HEK293 (cell line): ENCODE measurements at regions not wholly inside any gene's neighbourhood (a gene's known extent, or its start where the extent isn't known, plus 50 kb on each side); places are given as distances from the start of the nearest gene placed in this dataset.

Source experiments
- CTCF ChIA-PET: fragments of 350-600 bp; formaldehyde crosslinking; extraction: SDS; loops from one replicate; lab custom pipeline; 2021; ENCODE audit warnings: antibody characterized with exemption; lab: Yijun Ruan, JAX
- POLR2A ChIA-PET: fragments of 300-600 bp; formaldehyde crosslinking; extraction: SDS; loops from one replicate; lab custom pipeline; 2020; ENCODE audit warnings: antibody characterized with exemption, inconsistent platforms; lab: Yijun Ruan, JAX
- H3K27ac ChIP-seq: fragments of 200-500 bp; sonication (Bioruptor generic); 2 replicates; pipeline ENCODE4 v1.5.1; 2014; ENCODE audit warnings: low read depth, low read length, control low read depth, inconsistent platforms; ENCODE audit errors: extremely low read depth
- H3K36me3 ChIP-seq, 2 experiments: fragments of 200-500 bp in 1 of 2; sonication (Bioruptor generic) in 1 of 2; 1 replicate in 1 of 2; 2 replicates in 1 of 2; pipeline ENCODE4 v1.5.1; 2014 to 2017; ENCODE audit warnings: inconsistent platforms in 2 of 2, low read length in 2 of 2; ENCODE audit not compliant: control insufficient read depth in 2 of 2, insufficient read depth in 1 of 2
- H3K4me1 ChIP-seq: fragments of 200-500 bp; sonication (Bioruptor generic); 2 replicates; pipeline ENCODE4 v1.5.1; 2014; ENCODE audit warnings: mild to moderate bottlenecking, low read length, inconsistent platforms; ENCODE audit not compliant: control insufficient read depth, insufficient read depth
- H3K4me3 ChIP-seq: 2 replicates; pipeline ENCODE4 v1.5.1; 2011; ENCODE audit warnings: low read depth, mild to moderate bottlenecking, control low read depth, low read length, moderate library complexity
- H3K9me3 ChIP-seq: fragments of 200-500 bp; sonication (Bioruptor generic); 2 replicates; pipeline ENCODE4 v1.5.1; 2014; ENCODE audit warnings: low read depth, low read length, inconsistent platforms; ENCODE audit not compliant: control insufficient read depth, insufficient read depth
- BCL11B ChIP-seq: fragments of 450-650 bp; formaldehyde crosslinking; IDR thresholded peaks from 2 replicates; pipeline ENCODE4 v1.5.1; 2016; ENCODE audit warnings: low read depth, missing biosample characterization, missing genetic modification characterization
- GLI2 ChIP-seq: fragments of 450-650 bp; formaldehyde crosslinking; IDR thresholded peaks from 2 replicates; pipeline ENCODE4; 2017; ENCODE audit warnings: missing biosample characterization, missing genetic modification characterization, low read depth, borderline replicate concordance
- HIC1 ChIP-seq: fragments of 450-650 bp; formaldehyde crosslinking; IDR thresholded peaks from 2 replicates; pipeline ENCODE4 v1.5.1; 2016; ENCODE audit warnings: missing biosample characterization, missing genetic modification characterization
- KLF7 ChIP-seq: fragments of 450-650 bp; formaldehyde crosslinking; IDR thresholded peaks from 2 replicates; pipeline ENCODE4 v1.5.1; 2016; ENCODE audit warnings: missing biosample characterization, missing genetic modification characterization, borderline replicate concordance
- MZF1 ChIP-seq: fragments of 450-650 bp; formaldehyde crosslinking; IDR thresholded peaks from 2 replicates; pipeline ENCODE4 v1.5.1; 2017; ENCODE audit warnings: missing biosample characterization, missing genetic modification characterization, borderline replicate concordance
- SP2 ChIP-seq: fragments of 450-650 bp; formaldehyde crosslinking; IDR thresholded peaks from 2 replicates; pipeline ENCODE4 v1.5.1; 2016; ENCODE audit warnings: missing biosample characterization, missing genetic modification characterization
- SP3 ChIP-seq: fragments of 450-650 bp; formaldehyde crosslinking; IDR thresholded peaks from 2 replicates; pipeline ENCODE4 v1.5.1; 2016; ENCODE audit warnings: missing biosample characterization, missing genetic modification characterization
- YY1 ChIP-seq: fragments of 450-650 bp; formaldehyde crosslinking; IDR thresholded peaks from 2 replicates; pipeline ENCODE4 v1.5.1; 2018; ENCODE audit warnings: missing biosample characterization, missing genetic modification characterization
- YY2 ChIP-seq: fragments of 450-650 bp; formaldehyde crosslinking; IDR thresholded peaks from 2 replicates; pipeline ENCODE4 v1.5.1; 2016; ENCODE audit warnings: missing biosample characterization, missing genetic modification characterization
- ZBTB1 ChIP-seq: fragments of 450-650 bp; formaldehyde crosslinking; IDR thresholded peaks from 2 replicates; pipeline ENCODE4 v1.5.1; 2016; ENCODE audit warnings: missing biosample characterization, missing genetic modification characterization
- ZBTB20 ChIP-seq: fragments of 450-650 bp; formaldehyde crosslinking; IDR thresholded peaks from 2 replicates; pipeline ENCODE4 v1.5.1; 2016; ENCODE audit warnings: missing biosample characterization, missing genetic modification characterization
- ZIC2 ChIP-seq: fragments of 450-650 bp; formaldehyde crosslinking; IDR thresholded peaks from 2 replicates; pipeline ENCODE4 v1.5.1; 2016; ENCODE audit warnings: missing biosample characterization, missing genetic modification characterization
- ZNF138 ChIP-seq: fragments of 450-650 bp; formaldehyde crosslinking; IDR thresholded peaks from 2 replicates; pipeline ENCODE4 v1.5.1; 2016; ENCODE audit warnings: missing biosample characterization, missing genetic modification characterization, borderline replicate concordance
- ZNF155 ChIP-seq: fragments of 450-650 bp; formaldehyde crosslinking; IDR thresholded peaks from 2 replicates; pipeline ENCODE4 v1.5.1; 2016; ENCODE audit warnings: missing biosample characterization, missing genetic modification characterization
- ZNF175 ChIP-seq: fragments of 450-650 bp; formaldehyde crosslinking; IDR thresholded peaks from 2 replicates; pipeline ENCODE4 v1.5.1; 2016; ENCODE audit warnings: missing biosample characterization, missing genetic modification characterization
- ZNF202 ChIP-seq: fragments of 450-650 bp; formaldehyde crosslinking; IDR thresholded peaks from 2 replicates; pipeline ENCODE4 v1.5.1; 2016; ENCODE audit warnings: missing biosample characterization, missing genetic modification characterization, borderline replicate concordance
- ZNF37A ChIP-seq: fragments of 450-650 bp; IDR thresholded peaks from 2 replicates; pipeline ENCODE4 v1.5.1; 2018; ENCODE audit warnings: missing biosample characterization, missing genetic modification characterization
- ZNF530 ChIP-seq: fragments of 450-650 bp; formaldehyde crosslinking; IDR thresholded peaks from 2 replicates; pipeline ENCODE4 v1.5.1; 2016; ENCODE audit warnings: low read depth, missing biosample characterization, missing genetic modification characterization
- ZNF560 ChIP-seq: fragments of 450-650 bp; formaldehyde crosslinking; IDR thresholded peaks from 2 replicates; pipeline ENCODE4 v1.5.1; 2017; ENCODE audit warnings: missing biosample characterization, missing genetic modification characterization, borderline replicate concordance
- ZNF580 ChIP-seq: fragments of 450-650 bp; formaldehyde crosslinking; IDR thresholded peaks from 2 replicates; pipeline ENCODE4 v1.5.1; 2016; ENCODE audit warnings: missing biosample characterization, missing genetic modification characterization
- ZNF701 ChIP-seq: fragments of 450-650 bp; formaldehyde crosslinking; IDR thresholded peaks from 2 replicates; pipeline ENCODE4 v1.5.1; 2016; ENCODE audit warnings: missing biosample characterization, missing genetic modification characterization
- ZNF707 ChIP-seq: fragments of 450-650 bp; formaldehyde crosslinking; IDR thresholded peaks from 2 replicates; pipeline ENCODE4 v1.5.1; 2016; ENCODE audit warnings: missing biosample characterization, missing genetic modification characterization
- ZNF768 ChIP-seq: fragments of 450-650 bp; formaldehyde crosslinking; IDR thresholded peaks from 2 replicates; pipeline ENCODE4 v1.5.1; 2018; ENCODE audit warnings: missing biosample characterization, mild to moderate bottlenecking, missing genetic modification characterization
- ZNF785 ChIP-seq: fragments of 450-650 bp; formaldehyde crosslinking; IDR thresholded peaks from 2 replicates; pipeline ENCODE4 v1.5.1; 2016; ENCODE audit warnings: missing biosample characterization, missing genetic modification characterization
- TF ChIP-seq, protein P1 (sequence below): fragments of 450-650 bp; formaldehyde crosslinking; IDR thresholded peaks from 2 replicates; pipeline ENCODE4 v1.5.1; 2016; ENCODE audit warnings: missing biosample characterization, missing genetic modification characterization, low read depth
- TF ChIP-seq, protein P2 (sequence below): fragments of 450-650 bp; formaldehyde crosslinking; conservative IDR thresholded peaks from 2 replicates; pipeline ENCODE4 v1.5.1; 2016; ENCODE audit warnings: low read depth, missing biosample characterization, missing genetic modification characterization

GRCh38 chr3:144583871-144584270, 612.2 kb downstream of the DIPK2A start:
- ChIA-PET CTCF (no interaction called here), POLR2A (no interaction called here)
- TF ChIP-seq SP2 (tag by site-specific recombination) (no peak), ZNF202 (tag by site-specific recombination) (no peak), YY1 (tag by site-specific recombination) (no peak), ZNF560 (tag by site-specific recombination) (no peak), ZIC2 (tag by site-specific recombination) (no peak), ZBTB20 (tag by site-specific recombination) (no peak), KLF7 (no peak), SP3 (tag by site-specific recombination) (no peak), ZNF155 (no peak), ZNF530 (tag by site-specific recombination) (no peak), ZNF785 (no peak), ZNF175 (tag by site-specific recombination) (no peak), ZNF768 (tag by site-specific recombination) (no peak), ZNF580 (tag by site-specific recombination) (no peak), HIC1 (no peak)
- Histone ChIP-seq H3K9me3 (no peaks in the 10 kb centered on the region), H3K36me3 (no peaks in the 10 kb centered on the region), H3K27ac (no peak overlapping the region), H3K4me3 (no peak overlapping the region), H3K4me1 (no peaks in the 10 kb centered on the region)

DNA sequence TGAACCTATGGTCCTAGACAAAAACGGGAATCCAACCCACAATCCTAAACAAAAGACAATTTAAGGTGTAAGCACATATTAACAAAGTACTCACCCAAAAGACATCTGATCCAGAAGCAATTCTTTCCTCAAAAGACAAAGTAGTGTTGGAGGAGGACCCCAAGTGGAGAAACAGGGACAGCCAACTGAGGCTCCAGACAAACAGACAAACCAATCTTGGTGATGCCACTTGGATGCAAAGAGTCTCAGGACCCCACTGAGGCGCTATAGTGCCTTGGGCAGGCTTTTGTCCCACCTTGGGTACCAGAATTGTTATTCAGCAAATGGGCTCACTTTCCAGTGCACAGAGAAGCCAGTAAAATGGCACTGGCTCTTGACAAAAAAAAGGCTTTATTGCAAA, 613.8 kb downstream of the DIPK2A start:
- CTCF ChIA-PET: no interaction called here
- Histone ChIP-seq H3K4me1 (no peaks in the 10 kb centered on the region), H3K36me3 (no peaks in the 10 kb centered on the region), H3K4me3 (no peak overlapping the region), H3K27ac (no peak overlapping the region), H3K9me3 (no peaks in the 10 kb centered on the region)
- POLR2A ChIA-PET: no interaction called here
- TF ChIP-seq ZNF701 (tag by site-specific recombination): no peak
- TF ChIP-seq, protein P1, sequence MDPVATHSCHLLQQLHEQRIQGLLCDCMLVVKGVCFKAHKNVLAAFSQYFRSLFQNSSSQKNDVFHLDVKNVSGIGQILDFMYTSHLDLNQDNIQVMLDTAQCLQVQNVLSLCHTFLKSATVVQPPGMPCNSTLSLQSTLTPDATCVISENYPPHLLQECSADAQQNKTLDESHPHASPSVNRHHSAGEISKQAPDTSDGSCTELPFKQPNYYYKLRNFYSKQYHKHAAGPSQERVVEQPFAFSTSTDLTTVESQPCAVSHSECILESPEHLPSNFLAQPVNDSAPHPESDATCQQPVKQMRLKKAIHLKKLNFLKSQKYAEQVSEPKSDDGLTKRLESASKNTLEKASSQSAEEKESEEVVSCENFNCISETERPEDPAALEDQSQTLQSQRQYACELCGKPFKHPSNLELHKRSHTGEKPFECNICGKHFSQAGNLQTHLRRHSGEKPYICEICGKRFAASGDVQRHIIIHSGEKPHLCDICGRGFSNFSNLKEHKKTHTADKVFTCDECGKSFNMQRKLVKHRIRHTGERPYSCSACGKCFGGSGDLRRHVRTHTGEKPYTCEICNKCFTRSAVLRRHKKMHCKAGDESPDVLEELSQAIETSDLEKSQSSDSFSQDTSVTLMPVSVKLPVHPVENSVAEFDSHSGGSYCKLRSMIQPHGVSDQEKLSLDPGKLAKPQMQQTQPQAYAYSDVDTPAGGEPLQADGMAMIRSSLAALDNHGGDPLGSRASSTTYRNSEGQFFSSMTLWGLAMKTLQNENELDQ (tag by site-specific recombination): no peak
- TF ChIP-seq ZNF580 (tag by site-specific recombination): no peak
- no peak for TF ChIP-seq KLF7
- TF ChIP-seq YY2 (tag by site-specific recombination): no peak
- no peak for TF ChIP-seq ZNF707 (tag by site-specific recombination)
- TF ChIP-seq ZNF138 (tag by site-specific recombination): no peak
- no peak for TF ChIP-seq ZBTB1 (tag by site-specific recombination)
- no peak for TF ChIP-seq BCL11B (tag by site-specific recombination)
- TF ChIP-seq ZNF37A (tag by site-specific recombination): no peak
- no peak for TF ChIP-seq HIC1
- no peak for TF ChIP-seq MZF1
- no peak for TF ChIP-seq GLI2 (tag by site-specific recombination)
- TF ChIP-seq, protein P2, sequence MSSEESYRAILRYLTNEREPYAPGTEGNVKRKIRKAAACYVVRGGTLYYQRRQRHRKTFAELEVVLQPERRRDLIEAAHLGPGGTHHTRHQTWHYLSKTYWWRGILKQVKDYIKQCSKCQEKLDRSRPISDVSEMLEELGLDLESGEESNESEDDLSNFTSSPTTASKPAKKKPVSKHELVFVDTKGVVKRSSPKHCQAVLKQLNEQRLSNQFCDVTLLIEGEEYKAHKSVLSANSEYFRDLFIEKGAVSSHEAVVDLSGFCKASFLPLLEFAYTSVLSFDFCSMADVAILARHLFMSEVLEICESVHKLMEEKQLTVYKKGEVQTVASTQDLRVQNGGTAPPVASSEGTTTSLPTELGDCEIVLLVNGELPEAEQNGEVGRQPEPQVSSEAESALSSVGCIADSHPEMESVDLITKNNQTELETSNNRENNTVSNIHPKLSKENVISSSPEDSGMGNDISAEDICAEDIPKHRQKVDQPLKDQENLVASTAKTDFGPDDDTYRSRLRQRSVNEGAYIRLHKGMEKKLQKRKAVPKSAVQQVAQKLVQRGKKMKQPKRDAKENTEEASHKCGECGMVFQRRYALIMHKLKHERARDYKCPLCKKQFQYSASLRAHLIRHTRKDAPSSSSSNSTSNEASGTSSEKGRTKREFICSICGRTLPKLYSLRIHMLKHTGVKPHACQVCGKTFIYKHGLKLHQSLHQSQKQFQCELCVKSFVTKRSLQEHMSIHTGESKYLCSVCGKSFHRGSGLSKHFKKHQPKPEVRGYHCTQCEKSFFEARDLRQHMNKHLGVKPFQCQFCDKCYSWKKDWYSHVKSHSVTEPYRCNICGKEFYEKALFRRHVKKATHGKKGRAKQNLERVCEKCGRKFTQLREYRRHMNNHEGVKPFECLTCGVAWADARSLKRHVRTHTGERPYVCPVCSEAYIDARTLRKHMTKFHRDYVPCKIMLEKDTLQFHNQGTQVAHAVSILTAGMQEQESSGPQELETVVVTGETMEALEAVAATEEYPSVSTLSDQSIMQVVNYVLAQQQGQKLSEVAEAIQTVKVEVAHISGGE: no peak
